Endothelial cell (in vitro differentiated cells): ENCODE measurements at regions not wholly inside any gene's neighbourhood (a gene's known extent, or its start where the extent isn't known, plus 50 kb on each side); places are given as distances from the start of the nearest gene placed in this dataset.

Experiments used
- DNase-seq: peaks from one replicate; pipeline ENCODE4 v3.0.0; 2021; ENCODE audit warnings: low spot score
- H3K27ac Mint-ChIP-seq: one replicate; pipeline ENCODE4 v1.8.0; 2021; ENCODE audit warnings: mixed read lengths, inconsistent platforms; ENCODE audit not compliant: unreplicated experiment
- H3K27me3 Mint-ChIP-seq: one replicate; pipeline ENCODE4 v1.8.0; 2021; ENCODE audit warnings: mild to moderate bottlenecking, moderate library complexity, mixed read lengths, inconsistent platforms; ENCODE audit not compliant: unreplicated experiment
- H3K36me3 Mint-ChIP-seq: one replicate; pipeline ENCODE4 v1.8.0; 2021; ENCODE audit warnings: mild to moderate bottlenecking, low read depth, mixed read lengths, inconsistent platforms; ENCODE audit not compliant: unreplicated experiment
- H3K4me1 Mint-ChIP-seq: one replicate; pipeline ENCODE4 v1.8.0; 2021; ENCODE audit warnings: mild to moderate bottlenecking, mixed read lengths, inconsistent platforms; ENCODE audit not compliant: unreplicated experiment
- H3K4me3 Mint-ChIP-seq: one replicate; pipeline ENCODE4 v1.8.0; 2021; ENCODE audit warnings: mild to moderate bottlenecking, mixed read lengths, inconsistent platforms; ENCODE audit not compliant: unreplicated experiment
- H3K9me3 Mint-ChIP-seq: one replicate; pipeline ENCODE4 v1.8.0; 2021; ENCODE audit warnings: mixed read lengths, inconsistent platforms; ENCODE audit not compliant: unreplicated experiment
- TF ChIP-seq, protein P1 (sequence below): fragments of 200-600 bp; sonication (generic); IDR thresholded peaks from one replicate; pipeline ENCODE4 v1.5.0; 2021; ENCODE audit warnings: antibody characterized with exemption; ENCODE audit not compliant: unreplicated experiment

DNA sequence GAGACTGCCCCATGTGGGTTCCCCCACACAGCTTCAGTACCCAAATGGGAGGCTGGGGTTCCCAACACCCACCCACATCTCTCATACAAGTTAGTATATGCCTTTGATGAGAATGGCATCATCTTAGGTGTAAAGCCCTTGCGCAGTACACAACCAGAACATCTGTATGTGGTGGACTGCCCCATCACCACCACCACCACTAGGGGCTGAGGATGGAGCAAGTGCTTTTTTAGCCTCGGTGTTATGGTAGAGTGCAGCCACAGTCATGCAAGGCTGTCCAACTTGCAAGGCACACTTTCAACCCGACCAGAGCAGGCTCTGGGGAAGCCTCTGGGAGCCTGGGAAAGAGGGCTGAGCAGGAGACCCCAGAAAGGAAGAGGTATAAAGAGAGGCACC is 241.2 kb downstream of the TFCP2L1 start:
- Mint-ChIP-seq H3K9me3 (no peaks in the 10 kb centered on the region), H3K4me1 (no peaks in the 10 kb centered on the region), H3K27me3 (peaks cover 2% of the 10 kb centered on the region), H3K27ac (no peak overlapping the region), H3K4me3 (no peak overlapping the region), H3K36me3 (no peaks in the 10 kb centered on the region)
- TF ChIP-seq, protein P1, sequence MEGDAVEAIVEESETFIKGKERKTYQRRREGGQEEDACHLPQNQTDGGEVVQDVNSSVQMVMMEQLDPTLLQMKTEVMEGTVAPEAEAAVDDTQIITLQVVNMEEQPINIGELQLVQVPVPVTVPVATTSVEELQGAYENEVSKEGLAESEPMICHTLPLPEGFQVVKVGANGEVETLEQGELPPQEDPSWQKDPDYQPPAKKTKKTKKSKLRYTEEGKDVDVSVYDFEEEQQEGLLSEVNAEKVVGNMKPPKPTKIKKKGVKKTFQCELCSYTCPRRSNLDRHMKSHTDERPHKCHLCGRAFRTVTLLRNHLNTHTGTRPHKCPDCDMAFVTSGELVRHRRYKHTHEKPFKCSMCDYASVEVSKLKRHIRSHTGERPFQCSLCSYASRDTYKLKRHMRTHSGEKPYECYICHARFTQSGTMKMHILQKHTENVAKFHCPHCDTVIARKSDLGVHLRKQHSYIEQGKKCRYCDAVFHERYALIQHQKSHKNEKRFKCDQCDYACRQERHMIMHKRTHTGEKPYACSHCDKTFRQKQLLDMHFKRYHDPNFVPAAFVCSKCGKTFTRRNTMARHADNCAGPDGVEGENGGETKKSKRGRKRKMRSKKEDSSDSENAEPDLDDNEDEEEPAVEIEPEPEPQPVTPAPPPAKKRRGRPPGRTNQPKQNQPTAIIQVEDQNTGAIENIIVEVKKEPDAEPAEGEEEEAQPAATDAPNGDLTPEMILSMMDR: no peak
- DNase-seq: no peak

DNA sequence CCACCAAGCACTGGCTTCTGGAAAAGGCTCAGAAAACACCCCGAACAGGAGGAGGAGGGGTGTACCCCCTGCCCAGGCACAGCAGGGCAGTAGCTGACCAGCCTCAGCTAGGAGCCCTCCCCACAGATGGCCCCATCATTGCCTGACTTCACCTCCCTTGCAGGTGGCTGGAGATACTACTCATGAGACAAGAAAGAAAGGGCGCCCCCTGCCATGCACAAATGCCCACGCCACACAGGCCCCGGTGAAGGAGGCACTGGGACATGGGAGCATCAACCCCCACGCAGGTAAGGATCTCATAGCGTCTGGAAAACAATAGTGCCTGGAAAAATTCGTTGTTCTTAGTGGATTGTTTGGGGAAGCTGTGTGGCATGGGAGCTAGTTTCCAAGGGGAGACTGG is 240.6 kb downstream of the TFCP2L1 start:
- no peaks in the 10 kb centered on the region for H3K9me3 Mint-ChIP-seq
- no peak overlapping the region for H3K27ac Mint-ChIP-seq
- H3K36me3 Mint-ChIP-seq: no peaks in the 10 kb centered on the region
- no peak overlapping the region for H3K4me3 Mint-ChIP-seq
- H3K27me3 Mint-ChIP-seq: peaks cover 2% of the 10 kb centered on the region
- no peaks in the 10 kb centered on the region for H3K4me1 Mint-ChIP-seq
- no peak for DNase-seq
- TF ChIP-seq, protein P1: no peak

DNA sequence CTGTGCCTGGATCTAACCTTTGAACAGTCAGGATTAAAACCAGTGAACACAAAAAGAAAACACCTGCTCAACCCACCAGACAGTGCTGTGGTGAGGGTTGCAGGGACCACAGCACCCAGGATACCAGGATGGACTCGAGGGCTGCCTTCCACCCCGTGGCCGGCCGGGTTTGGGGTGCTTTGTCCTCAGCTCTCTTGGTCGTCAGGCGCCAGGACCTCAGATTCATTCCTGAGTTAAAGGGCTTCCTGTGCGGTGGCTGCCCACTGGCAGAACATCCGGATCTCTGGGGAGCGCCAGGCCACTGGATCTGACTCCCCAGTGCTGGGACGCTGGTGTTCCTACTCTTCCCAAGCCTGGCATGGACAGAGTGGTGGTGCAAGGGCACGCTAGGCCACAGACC is 239.8 kb downstream of the TFCP2L1 start:
- Mint-ChIP-seq H3K27ac (no peak overlapping the region), H3K27me3 (peaks cover 2% of the 10 kb centered on the region), H3K9me3 (no peaks in the 10 kb centered on the region), H3K4me1 (no peaks in the 10 kb centered on the region), H3K36me3 (no peaks in the 10 kb centered on the region), H3K4me3 (no peak overlapping the region)
- TF ChIP-seq, protein P1: no peak
- no peak for DNase-seq

DNA sequence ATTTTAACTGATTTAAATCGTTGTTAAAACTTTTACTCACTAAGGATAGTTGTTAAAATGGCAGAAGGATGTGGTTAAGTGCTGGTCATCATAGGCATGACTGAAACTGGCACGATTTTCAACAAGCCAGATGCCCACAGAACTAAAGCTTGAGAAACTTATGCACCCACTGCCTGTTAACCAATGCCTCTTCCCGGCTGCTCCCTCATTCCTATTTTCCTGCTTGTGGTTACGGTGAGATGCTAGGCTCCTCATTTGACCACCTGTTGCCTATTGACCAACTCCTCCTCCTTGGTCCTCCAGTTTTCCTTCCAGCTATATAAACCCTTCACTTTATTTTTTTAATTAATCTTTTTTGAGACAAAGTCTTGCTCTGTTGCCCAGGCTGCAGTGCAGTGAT is 238.7 kb downstream of the TFCP2L1 start:
- Mint-ChIP-seq H3K4me1 (no peaks in the 10 kb centered on the region), H3K36me3 (no peaks in the 10 kb centered on the region), H3K27me3 (peaks cover 2% of the 10 kb centered on the region), H3K27ac (no peak overlapping the region), H3K4me3 (no peak overlapping the region), H3K9me3 (no peaks in the 10 kb centered on the region)
- TF ChIP-seq, protein P1: no peak
- DNase-seq: no peak

DNA sequence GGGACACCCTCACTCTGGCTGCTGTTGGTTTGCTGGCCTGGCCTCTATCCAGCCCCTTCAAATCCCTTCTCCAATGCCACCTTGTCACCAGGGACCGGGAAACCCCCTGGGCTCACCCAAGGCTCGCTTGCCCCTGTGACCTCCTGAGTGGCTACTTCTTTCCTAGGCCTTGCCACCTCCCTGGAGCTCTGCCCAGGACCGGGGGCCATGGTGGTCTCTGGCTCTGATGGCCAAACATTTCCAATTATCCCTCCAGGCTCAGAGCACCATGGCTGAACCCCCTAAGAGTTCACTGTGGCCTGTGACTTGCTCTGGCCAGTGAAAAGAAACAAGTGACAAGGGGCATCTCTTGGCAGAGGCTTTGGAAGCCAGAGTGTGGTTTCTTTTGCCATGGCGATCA is 237.6 kb downstream of the TFCP2L1 start:
- Mint-ChIP-seq H3K4me3 (no peak overlapping the region), H3K36me3 (no peaks in the 10 kb centered on the region), H3K9me3 (no peaks in the 10 kb centered on the region), H3K27ac (no peak overlapping the region), H3K4me1 (no peaks in the 10 kb centered on the region), H3K27me3 (peaks cover 6% of the 10 kb centered on the region)
- no peak for DNase-seq
- TF ChIP-seq, protein P1: no peak
